ENCODE measurements at regions not wholly inside any gene's neighbourhood (a gene's known extent, or its start where the extent isn't known, plus 50 kb on each side); places are given as distances from the start of the nearest gene placed in this dataset.

DNA sequence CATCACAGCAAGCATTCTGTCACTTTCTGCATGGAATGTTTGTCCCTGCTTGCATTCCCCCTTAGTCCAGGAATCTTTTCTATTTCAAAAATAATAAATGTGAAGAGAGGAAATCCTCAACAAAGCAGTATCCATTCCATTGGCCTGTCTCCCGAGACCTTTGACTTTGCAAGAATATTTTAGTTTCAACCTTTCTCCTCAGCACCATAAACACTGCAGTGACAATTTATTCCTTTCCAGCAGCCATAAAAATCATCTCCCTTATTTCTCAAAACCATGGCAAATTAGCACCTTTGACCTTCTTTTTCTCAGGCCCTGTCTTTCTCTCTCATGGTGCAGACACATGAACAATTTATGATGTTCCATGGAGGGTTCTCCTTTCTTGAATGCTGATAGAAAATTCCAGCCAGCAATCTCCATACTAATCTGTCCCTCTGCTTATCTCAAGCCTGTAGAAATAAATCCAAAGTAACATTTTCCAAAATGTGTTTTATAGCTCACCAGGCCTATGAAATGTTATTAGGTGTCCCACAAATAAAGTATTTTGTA, 352.1 kb upstream of the CCL2 start:
- H3K27ac ChIP-seq (ENCODE audit: control insufficient read depth, insufficient read depth), result no peak overlapping the region
- no peaks in the 10 kb centered on the region for H3K4me1 ChIP-seq (ENCODE audit: control insufficient read depth, insufficient read depth, low read length)
- intact Hi-C loops (cut with micrococcal nuclease; ENCODE audit: unreplicated experiment), result no loop called here
- no peak for ATAC-seq
- POLR2A ChIA-PET, result no interaction called here
- no peak overlapping the region for H3K4me3 ChIP-seq
- no peaks in the 10 kb centered on the region for H3K9me3 ChIP-seq (replicated peaks; ENCODE audit: control insufficient read depth, insufficient read depth, low read length)
- FAIRE-seq, result no peak
- H3K27me3 ChIP-seq (replicated peaks in 1 of 2; ENCODE audit: control insufficient read depth in 2 of 2, insufficient read depth in 2 of 2, low read length in 1 of 2), result 0 out of 4 replicates have a peak, but pooled peaks cover 0 to 6% of the 10 kb centered on the region in 2 experiments
- TF ChIP-seq, protein P1, sequence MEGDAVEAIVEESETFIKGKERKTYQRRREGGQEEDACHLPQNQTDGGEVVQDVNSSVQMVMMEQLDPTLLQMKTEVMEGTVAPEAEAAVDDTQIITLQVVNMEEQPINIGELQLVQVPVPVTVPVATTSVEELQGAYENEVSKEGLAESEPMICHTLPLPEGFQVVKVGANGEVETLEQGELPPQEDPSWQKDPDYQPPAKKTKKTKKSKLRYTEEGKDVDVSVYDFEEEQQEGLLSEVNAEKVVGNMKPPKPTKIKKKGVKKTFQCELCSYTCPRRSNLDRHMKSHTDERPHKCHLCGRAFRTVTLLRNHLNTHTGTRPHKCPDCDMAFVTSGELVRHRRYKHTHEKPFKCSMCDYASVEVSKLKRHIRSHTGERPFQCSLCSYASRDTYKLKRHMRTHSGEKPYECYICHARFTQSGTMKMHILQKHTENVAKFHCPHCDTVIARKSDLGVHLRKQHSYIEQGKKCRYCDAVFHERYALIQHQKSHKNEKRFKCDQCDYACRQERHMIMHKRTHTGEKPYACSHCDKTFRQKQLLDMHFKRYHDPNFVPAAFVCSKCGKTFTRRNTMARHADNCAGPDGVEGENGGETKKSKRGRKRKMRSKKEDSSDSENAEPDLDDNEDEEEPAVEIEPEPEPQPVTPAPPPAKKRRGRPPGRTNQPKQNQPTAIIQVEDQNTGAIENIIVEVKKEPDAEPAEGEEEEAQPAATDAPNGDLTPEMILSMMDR (IDR thresholded peaks at IDR 0.05 in 2 of 3, conservative IDR thresholded peaks at IDR 0.05 in 1 of 3; ENCODE audit: control insufficient read depth in 2 of 3, extremely low read depth in 1 of 3, insufficient read depth in 1 of 3, low read depth in 3 of 3, low read length in 3 of 3), result no peak
- TF ChIP-seq, protein P2, sequence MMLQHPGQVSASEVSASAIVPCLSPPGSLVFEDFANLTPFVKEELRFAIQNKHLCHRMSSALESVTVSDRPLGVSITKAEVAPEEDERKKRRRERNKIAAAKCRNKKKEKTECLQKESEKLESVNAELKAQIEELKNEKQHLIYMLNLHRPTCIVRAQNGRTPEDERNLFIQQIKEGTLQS (IDR thresholded peaks at IDR 0.05; ENCODE audit: borderline replicate concordance, extremely low read depth, low read depth, low read length), result no peak
- TF ChIP-seq RUNX3 (IDR thresholded peaks at IDR 0.05; ENCODE audit: low read length) (no peak), KLF5 (IDR thresholded peaks at IDR 0.05; ENCODE audit: partially characterized antibody) (no peak), POLR2A (IDR thresholded peaks at IDR 0.05; ENCODE audit: low read depth, low read length) (no peak), ZNF207 (IDR thresholded peaks at IDR 0.05; ENCODE audit: borderline replicate concordance) (no peak), RELA (IDR thresholded peaks at IDR 0.05; ENCODE audit: borderline replicate concordance, partially characterized antibody) (no peak)
- TF ChIP-seq, protein P3, sequence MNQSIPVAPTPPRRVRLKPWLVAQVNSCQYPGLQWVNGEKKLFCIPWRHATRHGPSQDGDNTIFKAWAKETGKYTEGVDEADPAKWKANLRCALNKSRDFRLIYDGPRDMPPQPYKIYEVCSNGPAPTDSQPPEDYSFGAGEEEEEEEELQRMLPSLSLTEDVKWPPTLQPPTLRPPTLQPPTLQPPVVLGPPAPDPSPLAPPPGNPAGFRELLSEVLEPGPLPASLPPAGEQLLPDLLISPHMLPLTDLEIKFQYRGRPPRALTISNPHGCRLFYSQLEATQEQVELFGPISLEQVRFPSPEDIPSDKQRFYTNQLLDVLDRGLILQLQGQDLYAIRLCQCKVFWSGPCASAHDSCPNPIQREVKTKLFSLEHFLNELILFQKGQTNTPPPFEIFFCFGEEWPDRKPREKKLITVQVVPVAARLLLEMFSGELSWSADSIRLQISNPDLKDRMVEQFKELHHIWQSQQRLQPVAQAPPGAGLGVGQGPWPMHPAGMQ (IDR thresholded peaks at IDR 0.05; ENCODE audit: borderline replicate concordance), result no peak
- no peak for DNase-seq (ENCODE audit: low read depth, low spot score)
- WGBS (ENCODE audit: insufficient coverage, insufficient replicate concordance, low lambda C conversion rate, missing lambda C conversion rate), result 5% methylated on average over 1 of the region's 1 CpG
- no peaks in the 10 kb centered on the region for H4K20me1 ChIP-seq (ENCODE audit: control insufficient read depth, insufficient read depth)
- BruUV-seq (replicated peaks), result no TSS peak
- CTCF ChIA-PET, result no interaction called here
- H3K9ac ChIP-seq (ENCODE audit: control insufficient read depth, insufficient read depth, low read length), result no peak overlapping the region
- RAD21 ChIA-PET (ENCODE audit: unreplicated experiment), result no interaction called here
- SMC1A ChIA-PET (ENCODE audit: uncharacterized antibody, unreplicated experiment), result no interaction called here
- in situ Hi-C loops (cut with MboI), result no loop called here
- H3K36me3 ChIP-seq (ENCODE audit: control insufficient read depth in 2 of 2, insufficient read depth in 2 of 2, low read length in 1 of 2), result no peaks in the 10 kb centered on the region
- H3K79me2 ChIP-seq (ENCODE audit: control insufficient read depth, insufficient read depth, low read length), result no peaks in the 10 kb centered on the region
- H3K4me2 ChIP-seq (ENCODE audit: control insufficient read depth, insufficient read depth), result no peak overlapping the region
- H2AFZ ChIP-seq (ENCODE audit: control insufficient read depth, low read depth, low read length), result no peak overlapping the region

All from GM12878 (cell line).